GM18502 (cell line): ENCODE measurements at regions not wholly inside any gene's neighbourhood (a gene's known extent, or its start where the extent isn't known, plus 50 kb on each side); places are given as distances from the start of the nearest gene placed in this dataset.
"Not testable (repeated sequence)": the region's sequence is repeated elsewhere in the genome, so short reads cannot be mapped to it uniquely, and the experiment has no call there.

ENCODE experiments used
- ATAC-seq: cut with Tn5 transposase; IDR thresholded peaks from one replicate; pipeline ENCODE4 v1.9.1; 2021; ENCODE audit warnings: mild to moderate bottlenecking; ENCODE audit not compliant: unreplicated experiment, poor library complexity

GRCh38 chr5:67793966-67794365 lies 421.6 kb upstream of the PIK3R1 start:
- ATAC-seq: no peak

GRCh38 chr5:67793418-67793817 lies 422.1 kb upstream of the PIK3R1 start:
- no peak for ATAC-seq

GRCh38 chr5:67792891-67793290 lies 422.7 kb upstream of the PIK3R1 start:
- no peak for ATAC-seq

- no peak for ATAC-seq
Measured at GRCh38 chr5:67790390-67790789, 425.2 kb upstream of the PIK3R1 start.

GRCh38 chr5:67779893-67780623 lies 435.5 kb upstream of the PIK3R1 start:
- not testable (repeated sequence) for ATAC-seq

GRCh38 chr5:67774786-67775185 lies 440.8 kb upstream of the PIK3R1 start:
- ATAC-seq: no peak

GRCh38 chr5:67774267-67774552 lies 441.3 kb upstream of the PIK3R1 start:
- ATAC-seq: no peak

GRCh38 chr5:67773411-67774266 lies 441.9 kb upstream of the PIK3R1 start:
- ATAC-seq: no peak

- ATAC-seq: no peak
Measured at GRCh38 chr5:67771791-67772190, 443.8 kb upstream of the PIK3R1 start.

- ATAC-seq: no peak
Measured at GRCh38 chr5:67771221-67771620, 444.3 kb upstream of the PIK3R1 start.

GRCh38 chr5:67770431-67771025 lies 445.0 kb upstream of the PIK3R1 start:
- ATAC-seq: no peak

GRCh38 chr5:67765697-67766096 lies 449.9 kb upstream of the PIK3R1 start:
- ATAC-seq: no peak

GRCh38 chr5:67757771-67758170 lies 457.8 kb upstream of the PIK3R1 start:
- not testable (repeated sequence) for ATAC-seq

- ATAC-seq: no peak
Measured at GRCh38 chr5:67752357-67752708, 463.2 kb upstream of the PIK3R1 start.

GRCh38 chr5:67748165-67748690 lies 467.3 kb upstream of the PIK3R1 start:
- ATAC-seq: no peak

GRCh38 chr5:67747096-67747495 lies 468.5 kb upstream of the PIK3R1 start:
- ATAC-seq: no peak

- ATAC-seq: not testable (repeated sequence)
Measured at GRCh38 chr5:67746608-67747007, 468.9 kb upstream of the PIK3R1 start.

- ATAC-seq: no peak
Measured at GRCh38 chr5:67746103-67746502, 469.5 kb upstream of the PIK3R1 start.

- ATAC-seq: no peak
Measured at GRCh38 chr5:67732921-67733320, 482.6 kb upstream of the PIK3R1 start.

GRCh38 chr5:67732471-67732870 lies 483.1 kb upstream of the PIK3R1 start:
- ATAC-seq: no peak

- no peak for ATAC-seq
Measured at GRCh38 chr5:67731886-67732285, 483.7 kb upstream of the PIK3R1 start.
